ENCODE measurements at regions not wholly inside any gene's neighbourhood (a gene's known extent, or its start where the extent isn't known, plus 50 kb on each side); places are given as distances from the start of the nearest gene placed in this dataset.

- TF ChIP-seq SP1 (IDR thresholded peaks at IDR 0.05; ENCODE audit: low read depth) = no peak
- no peak for TF ChIP-seq EZH2phosphoT487 (IDR thresholded peaks at IDR 0.05; ENCODE audit: borderline replicate concordance)
- no peak for TF ChIP-seq POLR2A (IDR thresholded peaks at IDR 0.05; ENCODE audit: borderline replicate concordance, extremely low read depth, insufficient read depth, insufficient read length)
- TF ChIP-seq CTCF (IDR thresholded peaks at IDR 0.05 in 2 of 3, conservative IDR thresholded peaks at IDR 0.05 in 1 of 3; ENCODE audit: borderline replicate concordance in 1 of 3, insufficient read depth in 1 of 3, low read depth in 2 of 3, low read length in 2 of 3) = no peak
- no peak for TF ChIP-seq EZH2 (IDR thresholded peaks at IDR 0.05)
- TF ChIP-seq RAD21 (IDR thresholded peaks at IDR 0.05; ENCODE audit: low read depth) = no peak
- TF ChIP-seq, protein P1, sequence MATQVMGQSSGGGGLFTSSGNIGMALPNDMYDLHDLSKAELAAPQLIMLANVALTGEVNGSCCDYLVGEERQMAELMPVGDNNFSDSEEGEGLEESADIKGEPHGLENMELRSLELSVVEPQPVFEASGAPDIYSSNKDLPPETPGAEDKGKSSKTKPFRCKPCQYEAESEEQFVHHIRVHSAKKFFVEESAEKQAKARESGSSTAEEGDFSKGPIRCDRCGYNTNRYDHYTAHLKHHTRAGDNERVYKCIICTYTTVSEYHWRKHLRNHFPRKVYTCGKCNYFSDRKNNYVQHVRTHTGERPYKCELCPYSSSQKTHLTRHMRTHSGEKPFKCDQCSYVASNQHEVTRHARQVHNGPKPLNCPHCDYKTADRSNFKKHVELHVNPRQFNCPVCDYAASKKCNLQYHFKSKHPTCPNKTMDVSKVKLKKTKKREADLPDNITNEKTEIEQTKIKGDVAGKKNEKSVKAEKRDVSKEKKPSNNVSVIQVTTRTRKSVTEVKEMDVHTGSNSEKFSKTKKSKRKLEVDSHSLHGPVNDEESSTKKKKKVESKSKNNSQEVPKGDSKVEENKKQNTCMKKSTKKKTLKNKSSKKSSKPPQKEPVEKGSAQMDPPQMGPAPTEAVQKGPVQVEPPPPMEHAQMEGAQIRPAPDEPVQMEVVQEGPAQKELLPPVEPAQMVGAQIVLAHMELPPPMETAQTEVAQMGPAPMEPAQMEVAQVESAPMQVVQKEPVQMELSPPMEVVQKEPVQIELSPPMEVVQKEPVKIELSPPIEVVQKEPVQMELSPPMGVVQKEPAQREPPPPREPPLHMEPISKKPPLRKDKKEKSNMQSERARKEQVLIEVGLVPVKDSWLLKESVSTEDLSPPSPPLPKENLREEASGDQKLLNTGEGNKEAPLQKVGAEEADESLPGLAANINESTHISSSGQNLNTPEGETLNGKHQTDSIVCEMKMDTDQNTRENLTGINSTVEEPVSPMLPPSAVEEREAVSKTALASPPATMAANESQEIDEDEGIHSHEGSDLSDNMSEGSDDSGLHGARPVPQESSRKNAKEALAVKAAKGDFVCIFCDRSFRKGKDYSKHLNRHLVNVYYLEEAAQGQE (IDR thresholded peaks at IDR 0.05; ENCODE audit: low read depth) = no peak
- no peak for TF ChIP-seq SRF (IDR thresholded peaks at IDR 0.05; ENCODE audit: low read depth)
- TF ChIP-seq POLR2AphosphoS5 (IDR thresholded peaks at IDR 0.05; ENCODE audit: low read depth, low read length) = no peak
- no peak for TF ChIP-seq YY1 (IDR thresholded peaks at IDR 0.05; ENCODE audit: extremely low read depth, insufficient replicate concordance, low read depth, low read length)
- TF ChIP-seq ZNF274 (IDR thresholded peaks at IDR 0.05; ENCODE audit: low read depth, low read length) = no peak
- no peak for TF ChIP-seq CEBPB (IDR thresholded peaks at IDR 0.05; ENCODE audit: low read depth)
- TF ChIP-seq, protein P2, sequence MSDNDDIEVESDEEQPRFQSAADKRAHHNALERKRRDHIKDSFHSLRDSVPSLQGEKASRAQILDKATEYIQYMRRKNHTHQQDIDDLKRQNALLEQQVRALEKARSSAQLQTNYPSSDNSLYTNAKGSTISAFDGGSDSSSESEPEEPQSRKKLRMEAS (IDR thresholded peaks at IDR 0.05) = no peak
Observed at GRCh38 chr6:94535798-94536197, 1041.5 kb upstream of the MANEA start.

All from HCT116 (cell line).